Nephron (organoid): ENCODE measurements at regions not wholly inside any gene's neighbourhood (a gene's known extent, or its start where the extent isn't known, plus 50 kb on each side); places are given as distances from the start of the nearest gene placed in this dataset.

Source experiments
- H3K27ac Mint-ChIP-seq, 3 experiments: 2 replicates each; pipeline ENCODE4 v1.8.0; 2020; ENCODE audit warnings: mixed read lengths in 3 of 3, mild to moderate bottlenecking in 2 of 3, moderate library complexity in 1 of 3
- H3K27me3 Mint-ChIP-seq: 2 replicates; pipeline ENCODE4 v1.8.0; 2021; ENCODE audit warnings: low read depth, mild to moderate bottlenecking, moderate library complexity, mixed read lengths
- H3K36me3 Mint-ChIP-seq: 2 replicates; pipeline ENCODE4 v1.8.0; 2020; ENCODE audit warnings: low read depth, mixed read lengths
- H3K4me1 Mint-ChIP-seq: 2 replicates; pipeline ENCODE4 v1.8.0; 2020; ENCODE audit warnings: mixed read lengths
- H3K4me3 Mint-ChIP-seq, 3 experiments: 2 replicates each; pipeline ENCODE4 v1.8.0; 2020; ENCODE audit warnings: mild to moderate bottlenecking in 3 of 3, mixed read lengths in 3 of 3, moderate library complexity in 2 of 3
- H3K9me3 Mint-ChIP-seq: 2 replicates; pipeline ENCODE4 v1.8.0; 2020; ENCODE audit warnings: mixed read lengths
- CTCF ChIP-seq, 3 experiments: fragments of 200-600 bp; sonication (generic); IDR thresholded peaks; one replicate each; pipeline ENCODE4 v1.5.0; 2021; ENCODE audit warnings: antibody characterized with exemption in 3 of 3; ENCODE audit not compliant: unreplicated experiment in 3 of 3

- no peak overlapping the region for H3K27ac Mint-ChIP-seq
- H3K27me3 Mint-ChIP-seq: peaks cover 42% of the 10 kb centered on the region
- no peaks in the 10 kb centered on the region for H3K36me3 Mint-ChIP-seq
- H3K4me3 Mint-ChIP-seq: no peak overlapping the region
- no peaks in the 10 kb centered on the region for H3K9me3 Mint-ChIP-seq
- H3K4me1 Mint-ChIP-seq: peaks cover 4% of the 10 kb centered on the region
- TF ChIP-seq CTCF (IDR thresholded peaks at IDR 0.05; ENCODE audit: unreplicated experiment in 3 of 3): no peak
Observed at GRCh38 chr12:127282786-127283565, 984.0 kb upstream of the TMEM132C start.

- Mint-ChIP-seq H3K9me3 (no peaks in the 10 kb centered on the region), H3K27ac (no peak overlapping the region), H3K4me1 (peaks cover 4% of the 10 kb centered on the region), H3K36me3 (no peaks in the 10 kb centered on the region), H3K27me3 (peaks cover 36% of the 10 kb centered on the region), H3K4me3 (no peak overlapping the region)
- TF ChIP-seq CTCF (IDR thresholded peaks at IDR 0.05; ENCODE audit: unreplicated experiment in 3 of 3): no peak
Observed at GRCh38 chr12:127284021-127284420, 982.9 kb upstream of the TMEM132C start.

DNA sequence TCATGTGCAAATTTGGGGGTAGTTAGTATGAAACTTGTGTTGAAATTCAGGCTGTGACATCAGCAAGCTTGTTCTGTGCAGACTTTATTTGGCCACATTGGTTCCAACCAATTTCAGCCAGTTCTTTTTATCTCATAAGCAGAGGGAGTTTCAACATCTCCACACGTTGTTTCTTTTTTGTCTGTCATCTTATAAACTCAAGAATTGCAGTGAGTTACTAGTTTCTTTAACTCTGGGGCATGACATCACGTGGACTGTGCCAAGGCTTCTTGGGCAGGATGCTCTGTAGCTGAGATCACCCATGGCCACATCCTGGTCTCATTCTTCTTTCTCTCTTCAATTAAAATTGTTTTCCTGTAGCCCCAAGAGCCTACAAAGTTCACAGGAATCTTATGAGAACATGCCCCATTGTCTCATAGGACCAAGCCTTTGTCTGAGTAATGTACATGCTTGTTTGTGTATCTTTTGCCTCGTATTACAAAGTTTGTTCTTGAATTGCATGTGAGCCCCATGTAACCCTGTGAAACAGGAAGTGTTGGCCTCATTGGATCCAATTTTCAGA lies 982.0 kb upstream of the TMEM132C start:
- Mint-ChIP-seq H3K27me3 (peaks cover 29% of the 10 kb centered on the region), H3K36me3 (no peaks in the 10 kb centered on the region), H3K9me3 (no peaks in the 10 kb centered on the region)

DNA sequence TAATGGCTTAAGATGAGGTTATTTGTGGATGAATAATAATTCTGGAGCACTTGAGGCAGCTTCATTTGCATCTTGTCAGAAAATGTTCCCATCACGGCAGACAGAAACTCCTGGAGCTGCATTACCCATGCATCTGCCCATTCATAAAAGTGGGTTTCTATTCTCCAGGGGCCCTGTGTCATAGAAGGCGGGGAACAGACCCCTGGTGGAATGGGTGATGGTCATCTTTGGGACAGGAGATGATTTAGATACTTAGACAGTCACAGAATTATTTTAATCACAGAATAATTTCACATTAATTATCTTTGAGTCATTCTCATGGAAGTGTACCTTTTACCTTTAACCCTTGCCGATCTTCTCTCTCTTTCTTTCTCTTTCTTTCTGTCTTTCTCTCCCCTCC lies 980.7 kb upstream of the TMEM132C start:
- no peak overlapping the region for H3K27ac Mint-ChIP-seq
- H3K4me1 Mint-ChIP-seq: peaks cover 4% of the 10 kb centered on the region
- no peaks in the 10 kb centered on the region for H3K36me3 Mint-ChIP-seq
- H3K4me3 Mint-ChIP-seq: no peak overlapping the region
- TF ChIP-seq CTCF (IDR thresholded peaks at IDR 0.05; ENCODE audit: unreplicated experiment in 3 of 3): no peak
- peaks cover 24% of the 10 kb centered on the region for H3K27me3 Mint-ChIP-seq
- no peaks in the 10 kb centered on the region for H3K9me3 Mint-ChIP-seq

More for the DNA sequence above, 982.0 kb upstream of the TMEM132C start:
- H3K27ac Mint-ChIP-seq: no peak overlapping the region
- H3K4me3 Mint-ChIP-seq: no peak overlapping the region
- H3K4me1 Mint-ChIP-seq: peaks cover 4% of the 10 kb centered on the region
- TF ChIP-seq CTCF (IDR thresholded peaks at IDR 0.05; ENCODE audit: unreplicated experiment in 3 of 3): no peak

DNA sequence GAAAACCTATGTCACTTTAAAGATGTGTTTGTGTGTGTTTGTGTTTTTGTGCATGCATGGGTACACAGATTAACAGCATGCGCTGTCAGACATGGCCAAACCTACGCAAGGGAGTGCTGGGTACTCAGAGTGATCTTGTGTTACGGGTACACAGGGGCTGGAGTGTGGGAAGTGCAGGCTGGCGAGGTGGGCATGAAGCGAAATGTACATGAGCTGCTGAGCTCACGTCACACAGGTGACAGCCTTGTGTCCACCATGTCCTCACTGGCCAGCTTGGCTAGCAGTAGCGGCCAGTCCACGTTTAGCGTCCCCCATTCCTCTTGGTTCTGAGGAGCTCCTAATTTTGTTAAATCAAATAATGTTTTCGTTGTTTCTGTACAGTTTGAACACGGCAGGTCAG lies 979.7 kb upstream of the TMEM132C start:
- H3K9me3 Mint-ChIP-seq: no peaks in the 10 kb centered on the region
- no peak overlapping the region for H3K27ac Mint-ChIP-seq
- no peak overlapping the region for H3K4me3 Mint-ChIP-seq
- no peak for TF ChIP-seq CTCF (IDR thresholded peaks at IDR 0.05; ENCODE audit: unreplicated experiment in 3 of 3)
- no peaks in the 10 kb centered on the region for H3K36me3 Mint-ChIP-seq
- H3K4me1 Mint-ChIP-seq: peaks cover 4% of the 10 kb centered on the region
- H3K27me3 Mint-ChIP-seq: peaks cover 18% of the 10 kb centered on the region

DNA sequence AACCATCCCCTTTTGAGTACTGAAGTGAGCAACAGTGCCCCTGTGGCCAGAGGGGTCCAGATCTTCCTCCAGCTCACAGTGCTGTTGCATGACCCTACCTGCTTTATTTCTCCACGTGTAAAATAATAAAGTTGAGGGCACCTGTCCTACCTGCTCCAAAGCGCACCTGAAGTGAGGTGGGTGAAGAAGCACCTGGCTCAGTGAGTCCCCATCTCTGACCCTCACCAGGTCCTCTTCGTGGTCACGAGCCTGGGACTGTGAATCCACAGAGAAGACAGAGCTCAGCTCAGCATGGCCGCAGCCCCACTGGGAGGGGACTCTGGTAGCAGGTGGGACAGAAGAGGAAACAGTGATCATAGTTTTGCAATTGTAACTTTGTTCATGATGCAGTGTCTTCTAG lies 976.7 kb upstream of the TMEM132C start:
- H3K36me3 Mint-ChIP-seq: no peaks in the 10 kb centered on the region
- no peaks in the 10 kb centered on the region for H3K4me1 Mint-ChIP-seq
- no peak overlapping the region for H3K27ac Mint-ChIP-seq
- peaks cover 5% of the 10 kb centered on the region for H3K27me3 Mint-ChIP-seq
- H3K4me3 Mint-ChIP-seq: no peak overlapping the region
- no peaks in the 10 kb centered on the region for H3K9me3 Mint-ChIP-seq
- TF ChIP-seq CTCF (IDR thresholded peaks at IDR 0.05; ENCODE audit: unreplicated experiment in 3 of 3): no peak
